ENCODE measurements at regions not wholly inside any gene's neighbourhood (a gene's known extent, or its start where the extent isn't known, plus 50 kb on each side); places are given as distances from the start of the nearest gene placed in this dataset.

GRCh38 chr6:14644381-14644780 is 526.8 kb downstream of the CD83 start:
- no peak for FAIRE-seq
- TF ChIP-seq HCFC1 (IDR thresholded peaks at IDR 0.05; ENCODE audit: low read depth, low read length) = no peak
- TF ChIP-seq ZFP36 (IDR thresholded peaks at IDR 0.05; ENCODE audit: borderline replicate concordance, low read depth, low read length, partially characterized antibody) = no peak
- no peak for TF ChIP-seq HDAC2 (CRISPR knock-in tag; IDR thresholded peaks at IDR 0.05)
- no peak for TF ChIP-seq MYNN (CRISPR knock-in tag; IDR thresholded peaks at IDR 0.05; ENCODE audit: low read depth)
- TF ChIP-seq FIP1L1 (IDR thresholded peaks at IDR 0.05; ENCODE audit: borderline replicate concordance, insufficient read depth, low read depth, low read length) = no peak
- TF ChIP-seq ZNF644 (CRISPR knock-in tag; IDR thresholded peaks at IDR 0.05; ENCODE audit: low read depth) = no peak
- TF ChIP-seq ZSCAN21 (CRISPR knock-in tag; IDR thresholded peaks at IDR 0.05; ENCODE audit: borderline replicate concordance) = no peak
- no peak for TF ChIP-seq ARHGAP35 (CRISPR knock-in tag; IDR thresholded peaks at IDR 0.05; ENCODE audit: borderline replicate concordance)
- no peak for TF ChIP-seq CHD2 (IDR thresholded peaks at IDR 0.05; ENCODE audit: low read depth, low read length)
- no peak for TF ChIP-seq ATF6 (CRISPR knock-in tag; conservative IDR thresholded peaks at IDR 0.05)
- TF ChIP-seq E2F1 (CRISPR knock-in tag; IDR thresholded peaks at IDR 0.05) = no peak
- TF ChIP-seq HHEX (CRISPR knock-in tag; IDR thresholded peaks at IDR 0.05) = no peak
- TF ChIP-seq HMGXB4 (CRISPR knock-in tag; IDR thresholded peaks at IDR 0.05; ENCODE audit: borderline replicate concordance in 1 of 2, low read depth in 1 of 2) = no peak
- no peak for TF ChIP-seq KDM1A (CRISPR knock-in tag; IDR thresholded peaks at IDR 0.05)
- no peak for TF ChIP-seq FOXJ3 (CRISPR knock-in tag; IDR thresholded peaks at IDR 0.05; ENCODE audit: borderline replicate concordance)
- no peak for TF ChIP-seq RNF219 (CRISPR knock-in tag; IDR thresholded peaks at IDR 0.05)
- no peak for TF ChIP-seq ARNTL (CRISPR knock-in tag; IDR thresholded peaks at IDR 0.05)
- no peak for TF ChIP-seq ZNF570 (CRISPR knock-in tag; IDR thresholded peaks at IDR 0.05; ENCODE audit: borderline replicate concordance)
- no peak for DNase-seq (ENCODE audit: low spot score)
- Histone ChIP-seq H2AFZ (ENCODE audit: low read length) (no peak overlapping the region), H3K79me2 (ENCODE audit: insufficient read depth, low read length) (no peaks in the 10 kb centered on the region), H3K27ac (ENCODE audit: extremely low read length, insufficient read depth, low read length) (no peak overlapping the region), H3K27me3 (ENCODE audit: control insufficient read depth in 1 of 2, insufficient read depth in 2 of 2, low read length in 2 of 2) (no peaks in the 10 kb centered on the region; a peak in 2 of 5 replicates), H4K20me1 (ENCODE audit: insufficient read depth, low read length) (no peaks in the 10 kb centered on the region), H3K4me3 (replicated peaks in 1 of 3; ENCODE audit: insufficient read depth in 1 of 3, low read depth in 2 of 3, low read length in 3 of 3) (no peak overlapping the region), H3K36me3 (replicated peaks in 1 of 2; ENCODE audit: control insufficient read depth in 1 of 2, insufficient read depth in 2 of 2, low read length in 2 of 2) (no peaks in the 10 kb centered on the region), H3K9me3 (ENCODE audit: low read length) (no peaks in the 10 kb centered on the region), H3K9ac (ENCODE audit: insufficient read depth, low read depth, low read length) (no peak overlapping the region), H3K4me2 (ENCODE audit: low read depth, low read length) (no peak overlapping the region), H3K4me1 (ENCODE audit: insufficient read depth, low read length) (no peaks in the 10 kb centered on the region)
- in situ Hi-C loops (cut with HindIII; ENCODE audit: extremely low pct_ligation_motif_present, low pct_unique_long_range_greater_than_20kb) (no loop called here), intact Hi-C loops (cut with micrococcal nuclease; ENCODE audit: unreplicated experiment) (no loop called here)
- POLR2A ChIA-PET = no interaction called here
- BruUV-seq (replicated peaks) = no TSS peak
- CTCF ChIA-PET (ENCODE audit: low intra/inter-chr PET ratio, low total read pairs) = no interaction called here
- no peak for ATAC-seq

Data from HepG2 (cell line).